AG04449 (cell line): ENCODE measurements at regions not wholly inside any gene's neighbourhood (a gene's known extent, or its start where the extent isn't known, plus 50 kb on each side); places are given as distances from the start of the nearest gene placed in this dataset.

Source experiments
- CTCF ChIA-PET: fragments of 350-600 bp; formaldehyde crosslinking; extraction: SDS; loops from one replicate; lab custom pipeline; 2021; ENCODE audit warnings: antibody characterized with exemption; lab: Yijun Ruan, JAX
- POLR2A ChIA-PET: fragments of 400-600, 350-600 bp; formaldehyde crosslinking; extraction: SDS; loops from one replicate; lab custom pipeline; 2020; ENCODE audit warnings: antibody characterized with exemption, inconsistent platforms; lab: Yijun Ruan, JAX
- DNase-seq: peaks from one replicate; pipeline ENCODE4 v3.0.0-alpha.2; 2010; ENCODE audit warnings: low read depth, low spot score
- H3K4me3 ChIP-seq: 2 replicates; pipeline ENCODE4 v1.5.1; 2011; ENCODE audit warnings: low read depth, mild to moderate bottlenecking, control low read depth, low read length
- CTCF ChIP-seq: IDR thresholded peaks from one replicate; pipeline ENCODE4 v1.5.1; 2011; ENCODE audit warnings: mild to moderate bottlenecking, moderate library complexity, low read length, control low read depth, inconsistent platforms; ENCODE audit not compliant: insufficient read depth; ENCODE audit errors: missing control alignments

- DNase-seq = no peak
- H3K4me3 ChIP-seq = no peak overlapping the region
- no peak for TF ChIP-seq CTCF
- ChIA-PET CTCF (no interaction called here), POLR2A (no interaction called here)
Observed at GRCh38 chr16:26567356-26567755, 499.4 kb upstream of the C16orf82 start.

GRCh38 chr16:26569793-26570192 is 496.9 kb upstream of the C16orf82 start:
- ChIA-PET CTCF (no interaction called here), POLR2A (no interaction called here)
- DNase-seq = no peak
- TF ChIP-seq CTCF = no peak
- no peak overlapping the region for H3K4me3 ChIP-seq

DNA sequence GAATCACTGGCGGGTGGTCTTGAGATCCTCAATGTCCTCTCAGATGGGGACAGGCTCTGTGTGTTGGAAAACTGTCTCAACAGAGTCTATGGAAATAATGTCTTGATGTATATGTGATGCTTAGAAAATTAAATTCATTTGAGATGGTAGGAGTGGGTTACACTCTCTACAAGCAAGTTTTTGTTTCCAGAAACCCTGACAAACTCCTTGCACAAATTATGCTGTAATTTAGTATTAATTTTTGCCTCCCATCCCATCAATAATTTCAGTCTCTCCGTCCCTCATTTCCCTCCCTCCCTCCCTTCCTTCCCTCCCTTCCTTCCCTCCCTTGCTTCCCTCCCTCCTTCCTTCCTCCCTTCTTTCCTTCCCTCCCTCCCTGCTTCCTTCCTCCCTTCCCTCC is 488.0 kb upstream of the C16orf82 start:
- no peak for TF ChIP-seq CTCF
- ChIA-PET CTCF (no interaction called here), POLR2A (no interaction called here)
- DNase-seq = no peak
- no peak overlapping the region for H3K4me3 ChIP-seq

DNA sequence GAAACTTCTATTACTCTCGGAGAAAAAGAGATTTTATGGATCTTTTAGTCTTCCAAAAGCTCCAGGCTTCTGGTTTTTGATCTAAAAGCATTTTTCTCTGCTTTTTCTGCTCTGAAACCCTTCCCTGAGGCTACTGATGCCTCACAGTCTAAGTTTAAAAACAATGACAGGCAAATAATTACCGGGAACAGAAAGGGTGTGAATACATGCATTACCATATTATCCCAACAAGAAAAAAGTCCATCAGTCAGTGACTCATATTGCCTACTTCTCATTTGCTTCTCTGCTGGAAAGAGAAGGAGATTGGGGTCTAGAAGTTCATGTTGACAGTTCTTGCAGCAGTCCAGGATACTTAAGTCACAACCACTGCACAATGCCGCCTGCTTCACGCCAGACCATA is 482.9 kb upstream of the C16orf82 start:
- POLR2A ChIA-PET = no interaction called here
- DNase-seq = no peak
- no peak overlapping the region for H3K4me3 ChIP-seq
- TF ChIP-seq CTCF = no peak
- CTCF ChIA-PET = no interaction called here

- DNase-seq = no peak
- ChIA-PET POLR2A (no interaction called here), CTCF (no interaction called here)
- no peak overlapping the region for H3K4me3 ChIP-seq
- TF ChIP-seq CTCF = no peak
Observed at GRCh38 chr16:26593700-26594099, 473.0 kb upstream of the C16orf82 start.

DNA sequence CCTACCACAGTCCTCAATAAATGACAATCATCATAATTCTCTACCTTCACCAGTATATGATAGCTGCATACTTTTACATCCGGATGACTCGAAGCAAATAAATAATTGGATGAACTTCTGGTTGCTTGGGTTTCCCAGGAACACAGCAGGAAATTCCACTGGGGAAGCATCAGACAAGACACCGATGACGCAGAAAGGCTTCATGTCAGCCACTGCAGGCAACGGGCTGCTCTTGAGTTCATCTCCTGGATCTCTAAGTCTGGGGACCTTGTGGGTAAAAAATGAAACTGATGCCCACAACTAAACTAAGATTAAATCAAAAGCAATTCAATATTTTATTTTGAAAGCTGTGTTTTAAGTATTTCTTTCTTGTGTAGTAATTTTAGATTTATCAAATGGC is 472.1 kb upstream of the C16orf82 start:
- DNase-seq = no peak
- TF ChIP-seq CTCF = no peak
- H3K4me3 ChIP-seq = no peak overlapping the region
- POLR2A ChIA-PET = no interaction called here
- CTCF ChIA-PET = no interaction called here
